ENCODE measurements at regions not wholly inside any gene's neighbourhood (a gene's known extent, or its start where the extent isn't known, plus 50 kb on each side); places are given as distances from the start of the nearest gene placed in this dataset.
A peak's percentile ranks its signal among the peaks of the same experiment; 100 is the strongest.

DNA sequence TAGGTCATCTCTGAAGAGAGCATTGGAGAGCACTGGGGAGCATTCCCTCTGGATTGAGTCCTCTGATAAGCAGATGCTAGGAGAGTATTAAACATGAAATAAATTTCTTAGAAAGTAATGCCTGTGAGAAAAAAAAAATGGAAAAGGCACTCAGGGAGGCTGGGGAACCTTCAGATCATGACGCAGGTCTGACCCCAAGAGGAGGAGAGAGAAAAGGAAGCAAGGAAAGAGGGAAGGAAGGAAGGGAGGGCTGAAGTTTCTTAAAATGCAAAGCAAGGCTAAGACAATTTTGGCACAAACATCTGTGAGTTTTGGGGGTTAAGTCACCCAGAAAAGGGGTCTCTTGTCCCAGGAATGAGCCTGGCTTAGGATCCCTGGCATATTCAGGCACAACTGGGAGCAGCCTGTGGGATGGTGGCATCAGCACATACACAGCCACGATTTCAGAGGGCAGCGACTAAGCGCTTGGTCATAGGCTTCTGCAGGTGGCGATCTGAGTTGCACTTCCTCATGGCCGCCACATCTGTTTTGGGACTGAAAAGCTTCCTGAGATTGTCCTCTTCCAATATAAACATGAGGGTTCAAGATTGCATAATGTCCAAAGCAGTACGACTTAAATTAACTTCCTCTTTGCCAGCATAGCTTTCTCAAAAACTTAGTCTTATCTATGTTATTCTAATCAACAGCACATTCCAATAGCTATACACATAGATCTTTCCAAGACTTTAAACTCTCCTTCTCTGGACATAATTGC, 692.7 kb downstream of the DNAH5 start:
- no peak overlapping the region for H3K4me3 ChIP-seq
- DNase-seq = peak in 2 of 4 donors; percentile 12 to 19
- no peak for ATAC-seq
- WGBS, 2 donors = 42 to 58% methylated on average over 7 of the region's 7 CpGs
- TF ChIP-seq POLR2A (IDR thresholded peaks at IDR 0.05) = no peak
- TF ChIP-seq, protein P1, sequence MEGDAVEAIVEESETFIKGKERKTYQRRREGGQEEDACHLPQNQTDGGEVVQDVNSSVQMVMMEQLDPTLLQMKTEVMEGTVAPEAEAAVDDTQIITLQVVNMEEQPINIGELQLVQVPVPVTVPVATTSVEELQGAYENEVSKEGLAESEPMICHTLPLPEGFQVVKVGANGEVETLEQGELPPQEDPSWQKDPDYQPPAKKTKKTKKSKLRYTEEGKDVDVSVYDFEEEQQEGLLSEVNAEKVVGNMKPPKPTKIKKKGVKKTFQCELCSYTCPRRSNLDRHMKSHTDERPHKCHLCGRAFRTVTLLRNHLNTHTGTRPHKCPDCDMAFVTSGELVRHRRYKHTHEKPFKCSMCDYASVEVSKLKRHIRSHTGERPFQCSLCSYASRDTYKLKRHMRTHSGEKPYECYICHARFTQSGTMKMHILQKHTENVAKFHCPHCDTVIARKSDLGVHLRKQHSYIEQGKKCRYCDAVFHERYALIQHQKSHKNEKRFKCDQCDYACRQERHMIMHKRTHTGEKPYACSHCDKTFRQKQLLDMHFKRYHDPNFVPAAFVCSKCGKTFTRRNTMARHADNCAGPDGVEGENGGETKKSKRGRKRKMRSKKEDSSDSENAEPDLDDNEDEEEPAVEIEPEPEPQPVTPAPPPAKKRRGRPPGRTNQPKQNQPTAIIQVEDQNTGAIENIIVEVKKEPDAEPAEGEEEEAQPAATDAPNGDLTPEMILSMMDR (IDR thresholded peaks at IDR 0.05) = no peak
- H3K27ac ChIP-seq = no peak overlapping the region
- no peaks in the 10 kb centered on the region for H3K9me3 ChIP-seq
- no peaks in the 10 kb centered on the region for H3K36me3 ChIP-seq (replicated peaks in 1 of 2; ENCODE audit: insufficient read depth in 1 of 2, low read depth in 2 of 2)
- no peaks in the 10 kb centered on the region for H3K27me3 ChIP-seq
- intact Hi-C loops (cut with DNase I) = no loop called here
- peaks cover 10% of the 10 kb centered on the region for H3K4me1 ChIP-seq

DNA sequence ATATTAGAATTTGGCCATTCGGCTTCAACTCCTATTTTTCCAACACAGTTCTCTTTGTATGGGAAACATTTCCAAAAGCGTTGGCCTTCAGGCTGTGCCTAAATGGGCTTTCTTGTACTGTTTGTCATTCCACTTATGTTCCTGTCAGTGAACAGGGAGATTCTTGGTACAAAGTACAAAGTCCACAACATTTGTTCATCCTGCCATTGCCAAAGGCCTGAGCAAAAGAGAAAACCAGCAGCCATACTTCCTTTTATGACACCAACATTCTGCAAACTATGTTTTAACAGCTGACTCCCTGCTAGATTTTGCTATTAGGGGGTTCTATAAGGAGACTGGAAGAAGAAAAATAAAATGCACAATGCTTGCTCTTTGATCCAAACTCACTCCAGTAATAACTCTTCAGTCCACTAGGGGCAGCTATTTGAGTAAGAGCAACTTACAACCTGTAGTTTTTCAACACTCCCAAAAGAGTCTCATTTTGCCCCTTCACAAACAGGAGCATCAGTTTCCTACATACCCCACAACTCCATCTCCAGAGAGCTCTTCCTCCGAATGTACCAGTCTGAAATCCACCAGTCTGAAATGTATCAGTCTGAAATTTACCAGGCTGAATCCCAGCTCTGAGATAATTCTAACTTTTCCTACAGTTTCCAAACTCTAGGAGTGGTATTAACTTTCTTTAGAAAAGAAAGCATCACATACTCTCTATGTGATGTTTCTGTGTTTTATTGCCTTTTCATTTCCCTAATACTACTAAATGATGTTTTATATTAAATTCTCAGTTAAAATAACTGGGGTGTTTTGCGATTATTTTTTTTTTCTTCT, 693.8 kb downstream of the DNAH5 start:
- ATAC-seq = no peak

DNA sequence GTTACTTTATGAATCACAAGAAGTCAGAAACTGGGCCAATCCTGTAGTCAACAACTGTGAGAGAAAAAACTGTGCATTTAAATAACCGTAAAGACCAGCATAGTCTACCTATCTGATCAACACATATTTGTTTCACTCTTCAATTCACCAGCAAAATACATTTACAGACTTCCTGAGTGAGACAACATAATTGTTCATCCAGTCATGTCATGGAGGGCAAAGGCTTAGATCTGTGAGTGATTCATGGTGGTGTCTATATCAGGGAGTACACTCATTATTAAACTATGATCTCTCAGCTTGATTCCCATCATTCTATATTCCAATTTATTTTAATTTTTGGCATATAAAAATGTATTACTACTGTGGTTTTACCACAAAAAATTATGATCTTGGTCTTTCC, 694.6 kb downstream of the DNAH5 start:
- DNase-seq = no peak
- no peaks in the 10 kb centered on the region for H3K27me3 ChIP-seq
- H3K4me3 ChIP-seq = no peak overlapping the region
- H3K4me1 ChIP-seq = peaks cover 10% of the 10 kb centered on the region
- WGBS, 2 donors = 87 to 88% methylated on average over 1 of the region's 1 CpG
- H3K27ac ChIP-seq = no peak overlapping the region
- H3K36me3 ChIP-seq (replicated peaks in 1 of 2; ENCODE audit: insufficient read depth in 1 of 2, low read depth in 2 of 2) = no peaks in the 10 kb centered on the region
- TF ChIP-seq, protein P1 (IDR thresholded peaks at IDR 0.05) = no peak
- TF ChIP-seq POLR2A (IDR thresholded peaks at IDR 0.05) = no peak
- H3K9me3 ChIP-seq = no peaks in the 10 kb centered on the region
- intact Hi-C loops (cut with DNase I) = no loop called here
- no peak for ATAC-seq

More for the DNA sequence above, 693.8 kb downstream of the DNAH5 start:
- Histone ChIP-seq H3K4me1 (peaks cover 10% of the 10 kb centered on the region), H3K4me3 (no peak overlapping the region), H3K36me3 (replicated peaks in 1 of 2; ENCODE audit: insufficient read depth in 1 of 2, low read depth in 2 of 2) (no peaks in the 10 kb centered on the region), H3K27me3 (no peaks in the 10 kb centered on the region), H3K27ac (no peak overlapping the region), H3K9me3 (no peaks in the 10 kb centered on the region)
- no peak for DNase-seq
- TF ChIP-seq, protein P1 (IDR thresholded peaks at IDR 0.05) = peak; percentile 12 to 33 (median 20)
- no peak for TF ChIP-seq POLR2A (IDR thresholded peaks at IDR 0.05)
- 58 to 62% methylated on average over 4 of the region's 4 CpGs for WGBS, 2 donors
- intact Hi-C loops (cut with DNase I) = no loop called here

DNA sequence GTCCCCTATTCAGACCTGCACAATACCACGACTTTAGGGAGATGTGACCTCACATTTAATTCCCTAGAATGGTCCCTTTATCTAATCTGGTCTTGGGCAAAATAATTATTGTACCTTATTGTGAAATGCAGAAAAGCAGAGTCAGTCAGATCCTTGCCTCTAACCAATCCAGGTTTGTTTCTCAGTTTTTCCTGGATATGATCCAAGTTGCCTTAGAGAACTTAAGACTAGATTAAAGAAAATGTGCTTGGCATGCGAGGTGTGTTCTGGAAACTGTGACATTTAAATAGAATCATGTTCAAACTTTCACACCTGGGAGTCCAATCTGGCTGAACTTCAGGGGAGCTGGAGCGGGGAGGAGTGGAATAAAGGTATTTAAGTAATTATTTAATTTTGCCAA, 696.2 kb downstream of the DNAH5 start:
- TF ChIP-seq POLR2A (IDR thresholded peaks at IDR 0.05) = no peak
- TF ChIP-seq, protein P1 (IDR thresholded peaks at IDR 0.05) = no peak
- Histone ChIP-seq H3K4me1 (peaks cover 10% of the 10 kb centered on the region), H3K27me3 (no peaks in the 10 kb centered on the region), H3K9me3 (no peaks in the 10 kb centered on the region), H3K27ac (no peak overlapping the region), H3K4me3 (no peak overlapping the region), H3K36me3 (replicated peaks in 1 of 2; ENCODE audit: insufficient read depth in 1 of 2, low read depth in 2 of 2) (no peaks in the 10 kb centered on the region)
- intact Hi-C loops (cut with DNase I) = no loop called here
- DNase-seq (no peak), ATAC-seq (peak; percentile 27)
- WGBS, 2 donors = 12 to 13% methylated on average over 3 of the region's 3 CpGs

All from body of pancreas (tissue), 4 donors.